NB4 (cell line): ENCODE measurements at regions not wholly inside any gene's neighbourhood (a gene's known extent, or its start where the extent isn't known, plus 50 kb on each side); places are given as distances from the start of the nearest gene placed in this dataset.

Experiments
- POLR2A ChIP-seq: IDR thresholded peaks from 2 replicates; pipeline ENCODE4 v1.6.1; 2011; ENCODE audit warnings: mild to moderate bottlenecking; ENCODE audit not compliant: insufficient read length; ENCODE audit errors: extremely low read depth
- TF ChIP-seq, protein P1 (sequence below): IDR thresholded peaks from one replicate; pipeline ENCODE4 v1.5.1; 2012; ENCODE audit warnings: low read depth, low read length

DNA sequence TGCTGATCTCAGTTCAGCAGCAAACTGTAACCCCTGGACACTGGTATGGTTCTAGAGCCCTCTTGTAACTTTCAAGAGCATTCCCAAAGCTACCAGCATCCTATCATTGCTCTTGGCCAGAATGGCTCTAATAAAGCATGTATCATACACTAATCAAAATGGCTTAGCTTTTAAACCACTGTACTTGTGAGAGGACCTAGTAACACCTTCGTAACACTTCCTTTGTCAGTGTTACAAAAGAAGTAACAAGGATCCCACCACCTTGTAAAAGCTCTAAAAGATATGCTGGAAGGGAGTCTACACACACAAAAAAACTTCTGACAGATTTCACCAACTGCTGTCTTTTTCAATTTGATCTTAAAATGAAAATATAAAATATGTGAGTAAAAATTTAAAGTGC, 144.7 kb downstream of the ALOX5 start:
- TF ChIP-seq POLR2A = no peak
- TF ChIP-seq, protein P1, sequence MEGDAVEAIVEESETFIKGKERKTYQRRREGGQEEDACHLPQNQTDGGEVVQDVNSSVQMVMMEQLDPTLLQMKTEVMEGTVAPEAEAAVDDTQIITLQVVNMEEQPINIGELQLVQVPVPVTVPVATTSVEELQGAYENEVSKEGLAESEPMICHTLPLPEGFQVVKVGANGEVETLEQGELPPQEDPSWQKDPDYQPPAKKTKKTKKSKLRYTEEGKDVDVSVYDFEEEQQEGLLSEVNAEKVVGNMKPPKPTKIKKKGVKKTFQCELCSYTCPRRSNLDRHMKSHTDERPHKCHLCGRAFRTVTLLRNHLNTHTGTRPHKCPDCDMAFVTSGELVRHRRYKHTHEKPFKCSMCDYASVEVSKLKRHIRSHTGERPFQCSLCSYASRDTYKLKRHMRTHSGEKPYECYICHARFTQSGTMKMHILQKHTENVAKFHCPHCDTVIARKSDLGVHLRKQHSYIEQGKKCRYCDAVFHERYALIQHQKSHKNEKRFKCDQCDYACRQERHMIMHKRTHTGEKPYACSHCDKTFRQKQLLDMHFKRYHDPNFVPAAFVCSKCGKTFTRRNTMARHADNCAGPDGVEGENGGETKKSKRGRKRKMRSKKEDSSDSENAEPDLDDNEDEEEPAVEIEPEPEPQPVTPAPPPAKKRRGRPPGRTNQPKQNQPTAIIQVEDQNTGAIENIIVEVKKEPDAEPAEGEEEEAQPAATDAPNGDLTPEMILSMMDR = no peak
